HG03095 (cell line): ENCODE measurements at regions not wholly inside any gene's neighbourhood (a gene's known extent, or its start where the extent isn't known, plus 50 kb on each side); places are given as distances from the start of the nearest gene placed in this dataset.
A peak's percentile ranks its signal among the peaks of the same experiment; 100 is the strongest.

Experiments used
- ATAC-seq: cut with Tn5 transposase; IDR thresholded peaks from one replicate; pipeline ENCODE4 v1.9.1; 2021; ENCODE audit warnings: moderate library complexity; ENCODE audit not compliant: unreplicated experiment

DNA sequence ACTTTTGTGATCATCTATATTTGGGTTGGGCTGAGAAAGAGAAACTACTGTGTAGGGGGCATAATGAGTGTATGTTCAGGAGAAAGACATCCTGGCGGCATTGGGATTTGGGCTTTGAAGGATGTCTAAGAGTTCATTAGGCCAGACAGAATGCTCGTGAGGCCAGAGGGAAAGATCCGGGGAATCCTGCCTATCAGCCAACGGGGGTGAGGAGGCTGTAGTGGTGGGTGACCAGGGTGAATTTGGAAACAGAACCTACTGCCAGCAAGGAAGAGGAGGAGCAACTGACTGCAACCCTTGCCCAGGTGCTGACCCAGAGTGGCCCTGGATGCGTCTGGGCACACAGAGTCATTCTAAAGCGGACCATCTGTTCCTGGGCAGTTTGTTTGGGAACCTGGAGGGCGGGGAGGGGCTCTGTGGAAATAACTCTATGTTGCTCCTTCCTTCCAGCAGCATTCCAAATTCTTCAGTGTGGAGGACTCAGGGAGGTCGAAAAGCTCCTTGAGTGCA lies 56.9 kb upstream of the ECE1 start:
- no peak for ATAC-seq

GRCh38 chr1:21346365-21347071 lies 56.3 kb upstream of the ECE1 start:
- ATAC-seq = no peak

DNA sequence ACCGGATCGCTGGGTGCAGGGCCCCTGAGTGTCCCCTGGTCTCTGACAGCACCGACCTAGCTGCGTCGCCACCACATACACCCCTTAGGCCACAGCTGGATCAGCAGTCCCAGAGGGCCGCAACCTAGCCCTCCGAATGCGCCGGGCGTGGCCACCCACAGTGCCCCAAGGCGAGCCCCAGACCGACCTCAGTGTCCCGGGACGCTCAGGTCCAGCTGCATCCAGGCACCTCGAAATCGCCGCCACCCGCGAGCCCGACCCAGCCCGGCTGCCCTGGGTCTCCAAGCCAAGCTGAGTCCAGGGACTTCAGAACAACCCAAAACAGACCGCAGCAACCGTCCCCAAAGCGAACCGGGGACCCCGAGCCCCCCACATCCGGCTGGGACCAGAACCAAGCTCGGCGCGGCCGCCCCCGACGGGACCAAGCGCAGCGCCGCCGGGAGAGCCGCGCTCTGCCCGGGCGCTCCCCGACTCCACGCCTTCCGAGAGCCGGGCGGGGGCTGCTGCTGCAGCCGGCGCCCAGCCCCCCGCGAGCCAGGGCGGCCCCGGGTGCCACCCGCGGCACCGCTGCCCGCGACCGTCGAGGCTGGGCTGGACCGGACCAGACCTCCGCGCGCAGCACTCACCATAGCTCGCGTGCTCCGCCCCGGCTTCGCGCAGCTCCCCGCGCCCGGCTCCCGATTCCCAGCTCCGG lies 54.6 kb upstream of the ECE1 start:
- ATAC-seq = peak; percentile 27

DNA sequence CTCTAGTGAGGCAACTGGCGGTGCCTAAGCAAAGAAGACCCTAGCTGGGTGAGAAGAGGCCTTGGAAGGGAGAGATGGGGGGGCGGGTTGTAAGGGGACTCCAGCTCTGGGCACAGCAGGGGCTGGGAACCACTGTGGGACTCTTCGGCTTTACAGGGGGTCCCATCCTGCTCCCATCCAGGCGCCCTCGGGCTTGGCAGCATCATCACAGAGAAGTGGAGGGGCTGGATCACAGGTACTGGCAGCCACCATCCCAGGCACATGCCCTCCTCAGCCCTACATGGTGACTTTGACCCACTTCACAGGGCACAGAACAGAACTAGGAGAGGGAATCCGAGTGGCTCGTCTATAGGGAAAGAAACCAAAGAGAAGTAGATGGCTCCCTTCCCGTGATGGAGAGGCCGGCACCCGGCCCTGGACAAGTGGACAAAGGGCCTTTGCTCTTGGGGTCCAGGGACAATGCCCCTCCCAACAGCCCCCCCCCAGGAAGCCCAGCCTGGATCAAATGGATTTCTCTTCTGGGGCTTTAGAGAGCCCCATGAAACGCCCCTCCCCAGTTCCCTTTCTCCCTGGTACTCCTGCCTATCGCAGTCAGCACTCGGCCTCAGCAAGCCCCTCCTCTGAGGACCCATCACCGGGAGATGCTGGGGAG lies 54.0 kb upstream of the ECE1 start:
- no peak for ATAC-seq

DNA sequence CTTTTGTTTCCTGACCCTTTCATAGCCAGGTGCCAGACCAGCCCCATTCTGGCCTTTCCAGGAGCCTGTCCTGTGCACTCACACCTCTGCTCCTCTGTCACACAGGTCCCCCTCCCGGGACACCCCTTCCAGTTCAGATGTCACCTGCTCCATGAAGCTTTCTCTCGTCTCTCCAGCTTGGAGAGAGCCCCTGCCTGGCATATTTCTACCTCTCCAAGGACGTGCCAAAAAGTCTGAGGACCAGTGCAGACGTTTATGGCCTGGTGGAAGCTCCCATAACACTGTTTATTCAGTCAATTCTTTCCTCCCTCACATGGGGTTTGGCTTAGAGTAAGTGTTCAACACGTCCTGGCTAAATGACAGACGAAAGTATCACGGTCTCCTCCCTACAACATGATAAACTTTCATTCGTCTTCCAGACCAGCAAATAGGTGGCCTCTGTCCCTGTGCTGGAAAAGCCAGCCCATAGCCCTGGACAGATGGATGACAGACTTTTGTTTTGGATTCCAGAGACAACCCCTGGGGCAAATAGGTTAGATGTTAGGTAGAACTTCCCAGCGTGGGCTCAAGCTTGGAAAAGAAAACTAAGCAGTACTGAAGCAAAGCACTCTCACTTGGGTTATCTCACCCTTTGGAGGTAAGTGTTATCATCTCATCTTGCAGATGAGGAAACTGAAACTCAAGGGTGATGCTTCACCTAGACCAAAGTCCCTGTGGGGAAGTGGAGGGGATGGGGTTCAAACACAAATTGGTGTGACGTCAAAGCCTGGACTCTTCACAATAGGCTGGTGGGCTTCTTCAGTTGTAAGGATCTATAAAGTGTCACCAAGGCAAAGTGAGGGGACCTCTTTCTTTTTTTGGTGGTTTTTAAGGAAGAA lies 52.9 kb upstream of the ECE1 start:
- ATAC-seq = no peak

DNA sequence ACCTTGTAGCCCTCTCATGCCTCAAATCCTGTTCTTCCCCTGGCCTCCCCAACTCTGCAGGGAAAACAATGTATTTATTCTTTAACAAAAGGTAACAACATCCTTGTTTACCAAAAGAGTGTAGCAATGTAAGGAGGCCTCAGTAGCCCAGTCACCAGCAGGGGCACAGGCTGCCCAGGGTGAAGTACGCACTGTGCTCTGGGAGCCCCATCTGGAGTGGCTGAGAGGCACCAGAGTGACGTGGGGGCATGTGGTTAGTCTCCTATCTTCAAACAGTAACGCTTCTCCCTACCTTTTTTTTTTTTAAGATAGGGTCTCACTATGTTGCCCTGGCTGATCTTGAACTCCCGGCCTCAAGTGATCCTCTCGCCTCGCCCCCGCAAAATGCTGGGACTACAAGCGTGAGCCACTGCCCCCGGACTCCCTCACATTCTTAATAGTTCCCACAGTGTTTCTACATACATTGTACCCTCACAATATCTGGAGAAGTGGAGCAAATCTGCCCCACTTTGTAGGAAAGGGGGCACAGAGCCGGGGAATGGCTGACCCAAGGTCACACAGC lies 51.3 kb upstream of the ECE1 start:
- no peak for ATAC-seq

- ATAC-seq = no peak
Observed at GRCh38 chr1:21341022-21341421, 50.8 kb upstream of the ECE1 start.

- no peak for ATAC-seq
Observed at GRCh38 chr1:21340230-21340945, 50.1 kb upstream of the ECE1 start.
